GM21360 (cell line): ENCODE measurements at regions not wholly inside any gene's neighbourhood (a gene's known extent, or its start where the extent isn't known, plus 50 kb on each side); places are given as distances from the start of the nearest gene placed in this dataset.
"Not testable (repeated sequence)": the region's sequence is repeated elsewhere in the genome, so short reads cannot be mapped to it uniquely, and the experiment has no call there.

Source experiments
- ATAC-seq: cut with Tn5 transposase; IDR thresholded peaks from one replicate; pipeline ENCODE4 v1.9.1; 2021; ENCODE audit warnings: mild to moderate bottlenecking, moderate library complexity; ENCODE audit not compliant: unreplicated experiment

GRCh38 chr9:42370172-42370571 lies 186.7 kb downstream of the SPATA31A6 start:
- ATAC-seq: not testable (repeated sequence)

- not testable (repeated sequence) for ATAC-seq
Measured at GRCh38 chr9:42371417-42371816, 188.0 kb downstream of the SPATA31A6 start.

GRCh38 chr9:42377530-42378417 lies 194.3 kb downstream of the SPATA31A6 start:
- not testable (repeated sequence) for ATAC-seq

- no peak for ATAC-seq
Measured at GRCh38 chr9:42378418-42378815, 195.0 kb downstream of the SPATA31A6 start.

- ATAC-seq: not testable (repeated sequence)
Measured at GRCh38 chr9:42379602-42380001, 196.1 kb downstream of the SPATA31A6 start.

- ATAC-seq: not testable (repeated sequence)
Measured at GRCh38 chr9:42384585-42384984, 201.1 kb downstream of the SPATA31A6 start.

- ATAC-seq: not testable (repeated sequence)
Measured at GRCh38 chr9:42385574-42386120, 202.2 kb downstream of the SPATA31A6 start.

GRCh38 chr9:42386477-42386876 lies 203.0 kb downstream of the SPATA31A6 start:
- ATAC-seq: no peak

GRCh38 chr9:42388146-42388690 lies 204.8 kb downstream of the SPATA31A6 start:
- ATAC-seq: no peak

GRCh38 chr9:42388846-42389245 lies 205.4 kb downstream of the SPATA31A6 start:
- no peak for ATAC-seq

- not testable (repeated sequence) for ATAC-seq
Measured at GRCh38 chr9:42392773-42393455, 209.5 kb downstream of the SPATA31A6 start.

- ATAC-seq: no peak
Measured at GRCh38 chr9:42396318-42396717, 212.9 kb downstream of the SPATA31A6 start.

- ATAC-seq: not testable (repeated sequence)
Measured at GRCh38 chr9:42397336-42397735, 213.9 kb downstream of the SPATA31A6 start.

- ATAC-seq: not testable (repeated sequence)
Measured at GRCh38 chr9:42402919-42403318, 219.5 kb downstream of the SPATA31A6 start.

GRCh38 chr9:42409581-42409980 lies 226.1 kb downstream of the SPATA31A6 start:
- ATAC-seq: not testable (repeated sequence)

- not testable (repeated sequence) for ATAC-seq
Measured at GRCh38 chr9:42412354-42412753, 228.9 kb downstream of the SPATA31A6 start.

GRCh38 chr9:42414865-42415264 lies 231.4 kb downstream of the SPATA31A6 start:
- ATAC-seq: not testable (repeated sequence)

- not testable (repeated sequence) for ATAC-seq
Measured at GRCh38 chr9:42419652-42420051, 236.2 kb downstream of the SPATA31A6 start.

GRCh38 chr9:42420324-42420723 lies 236.9 kb downstream of the SPATA31A6 start:
- not testable (repeated sequence) for ATAC-seq

GRCh38 chr9:42421630-42422029 lies 238.2 kb downstream of the SPATA31A6 start:
- not testable (repeated sequence) for ATAC-seq
